HG03025 (cell line): ENCODE measurements at regions not wholly inside any gene's neighbourhood (a gene's known extent, or its start where the extent isn't known, plus 50 kb on each side); places are given as distances from the start of the nearest gene placed in this dataset.
"Not testable (repeated sequence)": the region's sequence is repeated elsewhere in the genome, so short reads cannot be mapped to it uniquely, and the experiment has no call there.

ENCODE experiments used
- ATAC-seq: cut with Tn5 transposase; IDR thresholded peaks from one replicate; pipeline ENCODE4 v1.9.1; 2021; ENCODE audit warnings: mild to moderate bottlenecking, moderate library complexity; ENCODE audit not compliant: unreplicated experiment, low FRiP score

DNA sequence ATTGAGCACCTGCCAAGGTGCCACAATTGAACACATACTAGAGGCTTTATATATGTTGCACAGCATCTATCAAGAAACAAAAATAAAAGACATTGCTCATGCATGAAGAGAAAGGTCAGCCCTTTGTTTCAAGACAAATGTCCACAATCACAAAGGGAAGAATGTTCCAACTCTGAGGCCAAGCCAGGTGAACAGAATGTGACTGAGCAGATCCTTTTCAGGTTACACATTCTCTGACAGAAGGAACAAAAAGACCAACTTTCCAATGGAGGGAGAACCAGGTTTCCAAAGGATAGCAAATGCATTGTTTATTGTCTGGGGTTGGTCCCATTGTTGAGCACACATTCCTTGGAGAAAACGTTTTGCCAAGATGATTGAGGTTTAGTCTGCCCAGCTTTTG is 50.2 kb upstream of the FAM174B start:
- ATAC-seq, result no peak

DNA sequence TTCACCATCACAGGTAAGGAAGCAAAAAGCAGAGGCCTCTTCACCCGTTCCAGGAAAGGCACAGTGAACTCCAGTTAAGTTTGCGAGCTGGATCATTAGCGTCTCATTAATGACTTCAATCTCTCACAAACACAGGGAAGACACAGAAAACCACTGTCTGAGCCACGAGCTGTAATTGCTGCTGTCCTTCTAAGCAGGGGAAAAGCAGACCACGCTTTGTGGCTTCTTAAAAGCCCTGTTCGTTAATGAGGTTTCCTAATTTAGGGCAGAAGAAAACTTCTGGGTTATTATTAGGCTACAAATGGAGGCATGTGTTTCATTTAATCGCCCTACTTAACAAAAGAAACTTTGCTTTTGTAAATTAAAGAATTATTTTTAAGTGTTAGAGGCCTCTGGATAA is 50.6 kb upstream of the FAM174B start:
- no peak for ATAC-seq

DNA sequence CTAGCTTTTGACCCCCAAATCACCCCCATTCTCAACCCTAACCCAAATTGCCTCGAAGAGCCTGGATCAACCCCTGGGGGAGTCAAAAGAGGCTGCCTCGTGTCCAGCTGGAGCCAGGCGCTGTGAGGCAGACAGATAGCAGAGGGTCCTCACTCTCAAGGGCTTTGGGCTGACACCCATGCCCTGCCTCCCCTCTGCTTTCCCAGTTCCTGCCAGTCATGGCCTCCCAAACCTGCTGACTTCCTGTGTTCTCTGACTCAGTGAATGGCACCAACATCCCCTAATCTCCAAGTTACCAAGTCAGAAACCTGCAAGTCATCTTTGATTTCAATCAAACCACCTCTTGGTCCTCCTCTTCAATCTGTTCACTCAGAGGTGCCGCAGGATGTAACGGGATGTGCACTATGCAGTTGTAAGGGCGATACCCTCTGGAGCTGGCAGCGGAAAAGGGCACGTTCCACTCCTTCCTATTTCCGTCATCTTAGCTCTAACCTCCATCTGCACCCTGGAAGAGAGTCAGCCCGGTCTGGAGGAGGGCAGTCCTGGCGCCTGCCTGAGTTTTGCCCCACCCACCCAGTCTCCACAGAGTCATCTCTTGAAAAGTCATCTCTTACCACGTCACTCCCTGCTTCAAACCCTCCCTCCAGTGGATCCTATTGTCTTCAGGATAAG is 52.4 kb upstream of the FAM174B start:
- ATAC-seq, result no peak

DNA sequence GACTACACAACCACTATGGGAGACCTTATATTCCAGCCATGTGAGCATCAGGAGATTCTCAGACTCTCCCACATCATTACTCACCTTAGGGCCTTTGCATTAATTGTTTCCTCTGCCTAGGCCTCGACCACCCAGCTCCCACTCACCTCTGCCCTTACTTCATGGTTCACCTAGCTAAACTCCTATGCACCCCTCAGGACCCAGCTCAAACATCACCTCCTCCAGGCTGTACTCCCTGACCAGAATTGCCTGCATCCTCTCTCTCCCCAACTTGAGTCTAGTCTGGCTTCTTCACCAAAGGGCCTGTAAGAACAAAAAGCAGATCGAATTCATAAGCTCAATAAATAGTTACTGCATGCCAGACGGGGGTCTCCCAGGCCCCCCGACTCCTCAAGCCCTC is 53.1 kb upstream of the FAM174B start:
- ATAC-seq, result no peak

DNA sequence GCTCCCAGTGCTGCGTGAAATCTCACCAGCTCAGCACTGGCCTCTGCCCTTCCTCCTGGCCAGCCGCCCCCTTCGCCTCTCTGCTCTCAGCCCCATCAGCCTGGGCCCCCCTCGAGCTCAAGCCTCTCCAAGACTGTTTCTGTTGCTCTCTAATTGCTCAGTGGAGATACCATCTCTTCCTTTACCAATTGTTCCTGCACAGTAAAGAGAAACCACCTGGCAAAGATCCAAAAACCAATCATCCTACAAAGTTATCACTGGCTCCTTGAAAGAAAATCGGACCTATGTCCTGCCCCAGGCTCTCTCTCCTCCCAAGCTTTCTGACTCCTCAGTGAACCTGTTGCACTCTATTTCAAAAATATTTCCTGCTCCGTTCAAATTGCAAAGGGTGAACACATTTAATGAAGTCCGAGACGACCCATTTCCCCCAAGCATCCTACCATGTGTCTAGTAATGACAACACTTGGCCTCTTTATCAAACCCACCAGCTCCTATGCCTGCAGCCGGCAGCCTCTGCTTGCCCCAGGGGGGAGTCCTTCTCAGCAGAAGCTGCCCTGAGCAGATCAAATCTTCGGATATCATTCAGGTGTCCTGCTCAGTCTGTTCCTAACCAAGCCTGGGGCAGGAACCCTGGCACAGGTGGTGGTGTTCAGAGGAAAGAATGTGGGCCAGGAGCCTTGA is 53.7 kb upstream of the FAM174B start:
- no peak for ATAC-seq

DNA sequence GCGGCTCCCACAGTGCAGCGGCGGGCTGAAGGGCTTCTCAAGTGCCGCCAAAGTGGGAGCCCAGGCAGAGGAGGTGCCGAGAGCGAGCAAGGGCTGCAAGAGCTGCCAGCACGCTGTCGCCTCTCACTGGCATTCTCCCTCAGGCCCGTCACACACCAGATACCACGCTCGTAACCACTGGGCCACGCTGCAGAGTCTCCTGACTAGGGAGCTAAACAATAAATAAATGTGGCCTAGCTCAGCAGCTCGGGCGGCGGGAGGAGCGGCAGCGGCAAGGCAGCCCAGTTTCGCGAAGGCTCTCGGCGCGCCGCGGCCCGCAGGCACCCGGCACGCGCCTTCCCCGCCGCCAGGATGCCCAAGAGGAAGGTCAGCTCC is 55.9 kb upstream of the FAM174B start:
- no peak for ATAC-seq

DNA sequence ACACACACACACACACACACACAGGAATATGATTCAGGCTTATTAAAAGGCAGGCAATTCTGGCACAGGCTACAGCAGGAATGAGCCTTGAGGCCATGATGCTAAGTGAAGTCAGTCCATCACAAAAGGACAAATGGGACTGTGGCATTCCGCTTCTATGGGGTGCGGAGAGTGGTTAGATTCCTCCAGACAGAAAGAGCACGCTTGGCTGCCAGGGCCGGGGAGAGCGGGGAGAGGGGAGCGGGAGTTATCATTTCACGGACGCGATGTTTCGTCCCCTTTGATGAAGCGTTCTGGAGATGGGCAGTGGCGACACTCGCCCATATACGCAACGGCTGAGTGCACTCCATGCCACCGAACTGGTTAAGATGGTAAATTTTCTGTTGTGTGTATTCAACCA is 58.5 kb upstream of the FAM174B start:
- ATAC-seq, result no peak

DNA sequence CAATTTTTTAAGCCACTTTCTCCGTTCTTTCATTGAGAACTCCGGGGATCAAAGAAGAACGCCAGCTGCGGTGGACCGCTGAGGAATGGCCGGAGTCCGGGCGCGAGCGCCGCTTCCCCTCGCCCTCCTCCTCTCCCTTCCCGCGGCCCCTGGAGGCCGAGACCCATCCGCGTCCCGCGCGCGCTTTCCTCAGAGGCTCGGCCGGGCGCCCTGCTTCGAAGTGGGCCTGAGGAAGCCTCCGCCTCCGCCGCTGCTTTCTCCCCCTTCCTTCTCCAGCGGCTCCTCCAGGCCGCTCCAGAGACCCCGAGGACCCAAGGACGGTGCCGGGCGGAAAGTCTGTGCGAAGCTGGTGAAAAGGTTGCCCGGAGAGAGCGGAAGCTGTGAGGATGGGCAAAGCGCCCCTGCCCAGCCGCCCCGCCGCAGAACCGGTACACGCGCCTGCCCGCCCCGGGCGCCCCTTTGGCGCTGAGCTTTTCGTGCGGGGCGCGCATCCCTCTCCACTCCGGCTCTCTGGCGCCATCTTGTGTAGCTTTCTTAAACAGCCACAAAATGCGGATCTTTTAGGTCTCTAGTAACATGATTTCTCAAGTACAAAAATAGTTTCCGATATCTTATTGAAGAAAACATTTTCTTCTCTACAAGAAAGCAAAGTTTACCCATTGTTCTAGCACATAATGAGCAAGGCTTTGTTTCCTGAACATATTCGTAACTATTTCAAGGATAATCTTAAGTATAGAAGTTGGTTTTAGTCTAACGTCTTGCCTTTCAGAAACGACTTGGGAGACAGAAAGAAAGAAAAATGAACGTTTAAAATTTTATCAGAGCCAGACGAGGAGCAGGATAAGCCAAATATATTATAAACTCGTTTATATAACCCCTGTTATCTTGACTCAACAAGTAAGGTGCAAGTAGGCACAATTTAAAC is 59.2 kb upstream of the FAM174B start:
- ATAC-seq, result no peak

DNA sequence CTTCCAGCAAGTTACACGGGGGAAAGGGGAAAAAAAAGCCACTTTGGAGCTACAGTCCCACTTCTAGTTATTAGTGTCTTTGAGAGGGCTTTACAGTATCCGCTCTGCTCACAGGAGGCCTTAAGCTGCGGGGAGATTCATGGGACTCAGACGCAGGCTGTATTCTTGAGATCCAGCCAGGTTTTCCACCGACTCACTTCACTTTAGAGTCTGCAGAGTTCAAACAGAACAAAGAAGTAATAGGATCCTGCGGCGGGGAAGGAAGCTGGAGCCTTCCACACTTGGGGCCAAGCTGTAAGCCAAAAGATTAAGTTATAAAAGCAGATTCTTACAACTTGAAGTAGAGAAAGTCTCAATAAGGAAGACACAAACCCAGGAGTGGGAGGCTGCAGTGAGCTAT is 60.2 kb upstream of the FAM174B start:
- no peak for ATAC-seq

DNA sequence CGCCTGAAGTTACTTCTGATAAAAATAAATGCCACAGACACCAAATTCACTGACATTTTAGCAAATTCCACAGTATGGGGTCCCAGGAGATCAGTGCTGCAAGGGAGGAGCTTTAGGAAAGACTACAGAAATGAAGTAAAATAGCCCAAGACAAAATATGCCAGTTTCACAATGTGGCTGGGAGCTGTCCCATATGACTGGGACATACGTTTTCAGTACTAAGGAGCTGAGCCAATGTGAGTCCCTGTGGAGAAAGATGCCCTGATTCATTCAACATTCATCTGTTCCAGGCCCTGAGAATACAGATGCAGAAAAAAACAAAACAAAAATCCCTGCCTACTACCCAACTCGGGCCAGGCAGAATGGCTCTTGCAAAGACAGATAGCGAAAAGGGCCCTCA is 63.4 kb upstream of the FAM174B start:
- no peak for ATAC-seq

DNA sequence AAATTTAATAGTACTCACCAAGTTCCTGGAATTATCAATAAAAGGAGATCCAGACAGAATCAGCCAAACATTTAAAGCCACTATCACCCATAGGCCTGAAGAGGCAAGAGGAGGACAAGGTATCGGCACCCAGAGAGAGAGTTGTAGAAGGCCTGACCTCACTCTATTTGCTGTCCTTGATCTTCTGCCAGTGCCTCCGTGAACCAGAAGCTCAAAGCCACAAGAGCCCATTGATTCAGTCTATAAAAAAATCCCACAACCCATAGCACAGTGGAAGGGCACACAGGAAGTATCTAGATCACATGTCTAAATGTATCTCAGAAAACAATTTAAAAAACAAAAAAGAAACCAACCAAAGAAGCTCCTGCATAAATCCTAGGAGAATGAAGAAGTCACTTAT is 68.6 kb upstream of the FAM174B start:
- no peak for ATAC-seq

DNA sequence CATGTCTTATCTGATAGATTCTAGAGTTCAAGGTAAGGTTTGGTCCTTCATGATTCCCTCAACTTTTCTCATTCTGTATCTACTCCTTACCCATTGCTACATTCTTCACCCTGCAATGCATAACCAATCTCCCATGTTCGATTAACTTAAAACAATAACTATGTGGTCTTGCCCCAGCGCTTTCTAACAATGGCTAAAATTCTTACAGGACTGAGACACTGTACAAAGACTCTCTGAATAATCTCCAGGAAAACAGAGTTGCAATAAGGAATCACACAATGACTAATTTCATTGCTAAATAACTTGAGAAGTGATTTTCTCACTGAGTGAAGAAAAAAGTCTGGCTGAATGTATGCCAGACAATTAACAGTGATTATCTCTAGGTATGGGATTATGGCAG is 69.6 kb upstream of the FAM174B start:
- ATAC-seq, result no peak

DNA sequence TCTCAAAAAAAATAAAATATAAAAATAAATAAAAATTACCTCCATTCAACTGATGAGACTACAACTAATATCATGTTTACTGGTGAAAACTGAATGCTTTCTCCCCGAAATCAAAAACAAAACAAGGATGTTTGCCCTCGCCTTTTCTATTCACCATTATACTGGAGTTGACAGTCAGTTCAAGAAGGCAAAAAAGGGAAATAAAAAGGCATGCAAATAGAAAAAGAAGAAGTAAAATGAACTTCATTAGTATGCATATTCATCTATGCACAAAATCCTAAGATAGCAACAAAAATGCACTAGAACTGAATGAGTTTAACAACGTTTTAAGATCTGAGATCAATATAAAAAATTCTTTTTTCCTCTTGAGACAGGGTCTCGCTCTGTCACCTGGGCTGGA is 72.7 kb upstream of the FAM174B start:
- no peak for ATAC-seq

DNA sequence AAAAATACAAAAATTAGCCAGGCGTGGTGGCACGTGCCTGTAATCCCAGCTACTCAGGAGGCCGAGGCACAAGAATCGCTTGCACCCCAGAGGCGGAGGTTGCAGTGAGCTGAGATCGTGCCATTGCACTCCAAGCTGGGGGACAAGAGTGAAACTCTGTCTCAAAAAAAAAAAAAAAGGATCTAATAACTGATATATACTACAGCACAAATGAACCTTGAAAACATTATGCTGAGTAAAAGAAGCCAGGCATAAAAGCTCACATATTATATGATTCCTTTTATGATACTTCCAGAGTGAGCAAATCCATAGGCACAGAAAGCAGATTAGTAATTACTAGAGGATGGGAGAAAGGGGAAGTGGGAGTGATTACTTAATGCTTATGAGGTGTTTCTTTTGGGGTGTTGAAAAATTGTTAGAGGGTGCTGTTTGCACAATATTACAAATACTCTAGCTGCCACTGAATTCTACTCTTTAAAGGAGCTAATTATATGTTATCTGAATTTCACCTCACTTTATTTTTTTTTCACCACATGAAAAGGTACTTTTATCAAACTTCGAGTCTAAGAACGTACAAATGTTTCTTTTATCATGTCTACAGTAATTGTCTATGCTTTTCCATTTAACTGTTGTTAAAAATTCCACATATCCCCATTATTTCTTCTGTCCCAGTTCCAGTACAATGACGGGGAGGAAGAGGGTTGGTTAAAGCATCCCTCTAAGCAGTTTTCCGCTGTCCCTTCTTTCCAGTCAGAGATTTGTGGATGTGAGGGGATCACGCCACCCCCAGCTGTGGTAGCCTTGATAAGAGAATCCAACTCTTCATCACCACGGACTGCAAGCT is 77.7 kb upstream of the FAM174B start:
- ATAC-seq, result no peak

DNA sequence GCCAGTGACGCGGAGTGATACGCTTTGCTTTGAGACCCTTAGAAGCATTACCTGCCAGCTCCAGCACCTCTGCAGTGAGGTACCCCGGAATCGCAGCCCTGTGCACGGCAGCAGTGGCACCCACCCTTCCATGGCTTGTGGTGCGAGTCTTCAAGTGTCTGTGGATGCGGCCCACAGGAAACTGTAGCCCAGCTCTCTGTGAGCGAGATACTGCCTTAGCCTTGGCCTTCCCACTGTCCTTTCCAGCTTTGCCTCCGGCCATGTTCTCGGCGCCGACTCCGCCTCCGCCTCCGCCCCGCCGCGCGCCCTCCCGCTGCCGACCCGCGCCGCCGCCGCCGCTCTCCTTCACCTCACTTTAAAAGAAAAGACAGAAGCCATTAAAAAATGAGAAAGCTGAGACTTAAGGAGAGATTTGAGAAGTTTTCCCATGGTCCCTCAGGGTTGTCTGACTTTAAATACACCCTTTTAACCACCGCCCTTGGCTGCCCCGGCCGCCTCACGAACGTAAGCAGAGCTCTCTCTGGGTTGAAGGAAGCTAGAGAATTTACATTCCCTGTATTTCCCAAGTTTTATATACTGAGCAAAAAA is 78.5 kb upstream of the FAM174B start:
- ATAC-seq, result no peak

DNA sequence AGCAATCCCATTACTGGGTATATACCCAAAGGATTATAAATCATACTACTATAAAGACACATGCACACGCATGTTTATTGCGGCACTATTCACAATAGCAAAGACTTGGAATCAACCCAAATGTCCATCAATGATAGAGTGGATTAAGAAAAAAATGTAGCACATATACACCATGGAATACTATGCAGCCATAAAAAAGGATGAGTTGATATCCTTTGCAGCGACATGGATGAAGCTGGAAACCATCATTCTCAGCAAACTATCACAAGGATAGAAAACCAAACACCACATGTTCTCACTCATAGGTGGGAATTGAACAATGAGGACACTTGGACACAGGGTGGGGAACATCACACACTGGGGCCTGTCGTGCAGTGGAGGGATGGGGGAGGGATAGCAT is 83.7 kb upstream of the FAM174B start:
- ATAC-seq, result not testable (repeated sequence)

DNA sequence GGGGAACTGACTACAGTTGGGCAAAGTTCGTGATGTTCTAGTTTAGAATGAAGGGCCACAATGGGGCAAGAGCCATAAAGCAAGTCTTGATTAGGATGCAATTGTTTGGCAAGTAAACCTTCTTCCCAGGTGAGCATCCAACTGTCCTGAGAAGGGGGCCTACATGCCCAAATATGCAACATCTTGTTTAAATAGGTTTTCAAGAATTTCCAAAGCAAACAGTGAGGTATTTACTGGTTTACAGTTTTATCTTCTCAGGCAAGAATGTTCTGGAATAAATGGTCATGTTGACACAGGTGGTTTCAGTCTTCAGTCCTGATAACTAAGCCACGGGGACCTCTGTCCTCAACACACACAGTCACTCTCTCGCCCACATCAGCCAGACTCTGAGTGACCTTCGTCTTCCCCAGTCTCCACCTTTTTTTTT is 90.3 kb upstream of the FAM174B start:
- ATAC-seq, result no peak

DNA sequence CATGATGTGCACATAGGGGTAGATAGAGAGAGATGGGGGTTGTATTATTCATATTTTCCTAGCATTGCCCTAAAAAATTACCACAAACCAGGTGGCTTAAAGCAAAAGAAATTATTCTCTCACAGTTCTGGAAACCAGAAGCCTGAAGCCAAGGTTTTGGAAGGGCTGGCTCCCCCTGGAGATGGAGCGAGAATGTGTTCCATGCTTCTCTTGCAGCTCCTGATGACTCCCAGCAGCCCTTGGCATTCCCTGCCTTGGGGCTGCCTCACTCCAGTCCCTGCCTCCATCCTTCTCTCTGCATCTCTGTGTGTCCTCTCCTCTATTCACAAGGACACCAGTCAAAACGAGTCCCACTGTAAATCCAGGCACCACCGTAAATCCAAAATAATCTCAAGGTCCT is 91.5 kb upstream of the FAM174B start:
- no peak for ATAC-seq

DNA sequence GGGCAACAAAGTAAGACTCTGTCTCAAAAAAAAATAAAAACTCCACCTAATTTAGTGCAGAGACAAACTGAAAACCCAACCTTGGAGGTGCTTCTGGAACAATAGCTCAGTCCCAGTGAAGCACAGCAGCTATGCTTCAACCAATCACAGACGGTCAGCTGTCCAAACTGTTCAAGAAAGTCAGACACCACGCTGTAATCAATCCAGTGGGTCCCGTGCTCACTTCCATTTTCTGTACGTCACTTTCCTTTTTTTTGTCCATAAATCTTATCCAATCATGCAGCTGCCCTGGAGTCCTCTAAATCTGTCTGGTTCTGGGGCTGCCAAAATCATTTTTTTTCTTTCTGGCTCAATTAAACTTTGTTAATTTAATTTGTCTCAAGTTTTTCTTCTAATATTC is 93.6 kb upstream of the FAM174B start:
- no peak for ATAC-seq

DNA sequence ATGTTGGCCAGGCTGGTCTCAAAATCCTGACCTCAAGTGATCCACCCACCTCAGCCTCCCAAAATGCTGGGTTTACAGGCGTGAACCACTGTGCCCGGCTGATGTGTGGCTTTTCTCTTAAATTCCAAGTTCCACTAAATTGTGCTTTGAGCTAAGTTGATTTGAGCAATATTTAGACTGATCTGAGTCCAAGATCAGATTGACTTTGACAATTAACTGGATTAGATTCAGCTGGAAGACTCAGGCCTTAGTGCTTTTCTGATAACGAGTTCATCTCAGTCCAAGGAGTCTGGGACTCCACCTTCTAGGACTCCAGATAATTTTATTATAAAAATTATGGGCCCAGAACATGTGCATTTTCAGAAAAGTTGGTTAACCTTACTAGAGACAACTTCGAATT is 94.4 kb upstream of the FAM174B start:
- ATAC-seq, result no peak
